Kidney tubule cell (primary cell): ENCODE measurements at regions not wholly inside any gene's neighbourhood (a gene's known extent, or its start where the extent isn't known, plus 50 kb on each side); places are given as distances from the start of the nearest gene placed in this dataset.

Source experiments
- DNase-seq: peaks from one replicate; pipeline ENCODE4 v3.0.0-alpha.2; 2018; ENCODE audit warnings: low spot score

- no peak for DNase-seq
Observed at GRCh38 chr9:16342246-16343020, 528.0 kb downstream of the BNC2 start.

- no peak for DNase-seq
Observed at GRCh38 chr9:16343249-16344237, 526.9 kb downstream of the BNC2 start.

- DNase-seq = peak; percentile 65
Observed at GRCh38 chr9:16344343-16344742, 526.1 kb downstream of the BNC2 start.

- no peak for DNase-seq
Observed at GRCh38 chr9:16345902-16346301, 524.6 kb downstream of the BNC2 start.

- no peak for DNase-seq
Observed at GRCh38 chr9:16347886-16348285, 522.6 kb downstream of the BNC2 start.

GRCh38 chr9:16348531-16348930 is 521.9 kb downstream of the BNC2 start:
- no peak for DNase-seq

GRCh38 chr9:16352251-16352650 is 518.2 kb downstream of the BNC2 start:
- DNase-seq = no peak

- DNase-seq = no peak
Observed at GRCh38 chr9:16352791-16353401, 517.6 kb downstream of the BNC2 start.

GRCh38 chr9:16356196-16356765 is 514.2 kb downstream of the BNC2 start:
- DNase-seq = no peak

- DNase-seq = no peak
Observed at GRCh38 chr9:16357828-16358227, 512.6 kb downstream of the BNC2 start.

- no peak for DNase-seq
Observed at GRCh38 chr9:16358751-16359150, 511.7 kb downstream of the BNC2 start.
